ENCODE measurements at regions not wholly inside any gene's neighbourhood (a gene's known extent, or its start where the extent isn't known, plus 50 kb on each side); places are given as distances from the start of the nearest gene placed in this dataset.
A peak's percentile ranks its signal among the peaks of the same experiment; 100 is the strongest.

DNA sequence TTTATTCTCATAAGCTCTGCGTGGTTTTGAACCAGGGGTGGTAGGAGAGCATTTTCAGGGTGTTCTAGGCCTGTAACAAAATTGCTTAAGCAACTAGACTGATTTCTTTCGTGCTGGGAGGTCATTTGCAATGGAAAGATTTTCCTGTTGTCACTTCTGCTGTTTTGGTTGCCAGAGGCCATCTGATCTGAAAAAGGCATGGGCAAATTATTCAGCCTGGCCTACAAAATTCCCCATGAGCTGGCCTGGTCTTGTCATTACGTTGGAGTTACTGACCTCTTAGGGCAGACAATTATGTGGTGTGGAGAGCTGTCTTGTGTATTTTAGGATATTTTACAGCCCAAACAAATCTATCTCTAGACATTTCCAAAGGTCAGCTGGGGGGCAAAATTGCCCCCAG, 444.4 kb upstream of the DAB1 start:
- DNase-seq (ENCODE audit: low spot score) = no peak

GRCh38 chr1:57866998-57867397, 443.1 kb upstream of the DAB1 start:
- no peak for DNase-seq (ENCODE audit: low spot score)

GRCh38 chr1:57860931-57861565, 437.2 kb upstream of the DAB1 start:
- no peak for DNase-seq (ENCODE audit: low spot score)

DNA sequence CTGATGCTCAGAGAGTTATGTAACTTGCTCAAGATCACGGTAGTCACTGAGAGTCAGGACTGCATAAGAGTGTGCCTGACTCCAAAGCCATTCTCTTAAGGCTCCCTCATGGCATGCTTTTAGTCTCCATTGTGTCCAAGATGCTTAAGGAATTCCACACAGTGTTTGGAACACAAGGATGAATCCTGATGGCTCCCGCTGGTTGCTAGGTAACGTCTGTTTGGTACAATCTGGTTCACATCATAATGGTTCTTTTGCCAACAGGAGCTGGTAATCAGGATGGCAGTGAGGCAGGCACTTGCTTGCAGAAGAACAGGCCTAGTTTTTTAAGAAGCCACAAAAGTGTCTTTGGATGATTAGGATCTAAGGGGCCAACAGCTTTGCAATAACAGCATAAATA, 436.5 kb upstream of the DAB1 start:
- no peak for DNase-seq (ENCODE audit: low spot score)

DNA sequence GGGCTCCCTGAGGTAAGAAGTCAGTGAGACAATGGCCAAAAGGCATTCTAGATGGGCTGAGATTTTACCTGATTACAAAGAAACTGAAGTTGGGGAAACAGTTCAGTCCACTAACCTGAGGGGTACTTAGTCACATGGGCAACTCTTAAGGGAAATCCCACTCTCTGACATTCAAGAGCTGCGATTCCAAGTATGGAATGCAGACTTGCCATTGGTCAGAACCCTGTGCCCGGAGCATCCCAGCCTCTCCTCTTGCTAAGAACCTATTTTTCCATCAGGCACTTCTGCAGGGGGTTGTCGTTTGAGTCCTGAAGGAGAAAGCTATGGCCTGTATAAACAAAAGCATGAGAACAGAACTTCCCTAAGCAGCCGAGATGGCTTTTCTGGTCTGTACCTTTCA, 434.9 kb upstream of the DAB1 start:
- DNase-seq (ENCODE audit: low spot score) = no peak

- peak; percentile 60 for DNase-seq (ENCODE audit: low spot score)
Measured at GRCh38 chr1:57857809-57858208, 433.9 kb upstream of the DAB1 start.

DNA sequence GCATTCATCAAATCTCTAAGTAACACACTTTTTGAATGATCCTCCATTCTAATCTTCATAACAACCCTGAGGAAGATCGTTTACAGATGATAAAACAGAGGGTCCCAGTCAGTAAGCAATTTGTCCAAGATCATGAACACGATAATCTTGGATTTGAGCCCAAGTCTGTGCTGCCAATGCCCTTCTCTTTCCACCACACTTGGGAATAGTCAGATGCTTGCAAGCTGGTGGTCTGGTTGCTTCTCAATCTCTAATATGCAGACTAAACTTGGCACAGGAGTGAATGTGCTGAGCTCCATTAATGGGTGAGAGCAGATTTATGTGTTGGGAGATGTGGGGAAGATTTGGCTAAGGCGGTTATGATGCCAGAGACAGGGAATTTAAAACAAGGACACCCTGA, 430.6 kb upstream of the DAB1 start:
- no peak for DNase-seq (ENCODE audit: low spot score)

GRCh38 chr1:57850176-57850940, 426.5 kb upstream of the DAB1 start:
- DNase-seq (ENCODE audit: low spot score) = no peak

GRCh38 chr1:57848406-57848805, 424.5 kb upstream of the DAB1 start:
- peak; percentile 90 for DNase-seq (ENCODE audit: low spot score)

- peak; percentile 81 for DNase-seq (ENCODE audit: low spot score)
Measured at GRCh38 chr1:57845041-57845440, 421.2 kb upstream of the DAB1 start.

- peak; percentile 43 for DNase-seq (ENCODE audit: low spot score)
Measured at GRCh38 chr1:57844382-57844980, 420.6 kb upstream of the DAB1 start.

GRCh38 chr1:57843760-57844159, 419.9 kb upstream of the DAB1 start:
- DNase-seq (ENCODE audit: low spot score) = peak; percentile 55

- no peak for DNase-seq (ENCODE audit: low spot score)
Measured at GRCh38 chr1:57839526-57839925, 415.7 kb upstream of the DAB1 start.

DNA sequence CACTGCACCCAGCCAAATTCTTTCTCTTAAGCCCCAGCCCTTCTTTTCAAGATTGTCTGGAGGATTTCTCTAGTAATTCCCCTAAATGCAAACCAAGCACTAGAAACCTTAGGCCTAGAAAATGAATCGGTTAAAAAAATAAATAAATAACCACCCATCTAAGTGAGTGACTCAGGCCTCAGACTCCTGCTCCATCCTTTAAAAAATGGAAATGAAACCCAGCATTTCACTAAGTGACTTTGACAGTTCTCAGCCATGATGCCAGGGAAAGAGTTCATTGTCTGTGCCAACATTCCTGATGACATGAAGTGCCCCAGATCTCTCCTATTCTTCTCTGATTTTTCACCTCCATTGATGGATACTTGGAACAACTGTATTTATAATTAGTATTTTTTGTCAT, 415.2 kb upstream of the DAB1 start:
- DNase-seq (ENCODE audit: low spot score) = peak; percentile 53

DNA sequence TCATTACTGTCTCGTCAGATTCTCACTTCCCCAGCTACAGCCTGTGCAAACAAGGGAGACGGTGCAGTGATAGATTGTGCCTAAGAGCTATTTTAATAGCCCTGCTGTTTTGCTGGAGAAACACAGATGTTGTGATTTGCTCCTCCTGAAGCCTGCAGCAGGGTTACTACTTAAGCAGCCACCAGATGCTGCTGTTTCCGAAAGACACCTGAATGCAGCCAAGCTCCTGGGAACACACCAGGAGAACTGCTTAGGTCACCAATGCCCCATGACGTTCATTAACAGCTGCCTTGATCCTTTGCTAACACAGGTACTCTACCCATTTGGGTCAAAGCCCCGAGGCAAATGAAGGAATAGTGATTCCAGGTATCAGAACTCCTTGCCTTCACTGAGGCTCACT, 411.8 kb upstream of the DAB1 start:
- peak; percentile 57 for DNase-seq (ENCODE audit: low spot score)

DNA sequence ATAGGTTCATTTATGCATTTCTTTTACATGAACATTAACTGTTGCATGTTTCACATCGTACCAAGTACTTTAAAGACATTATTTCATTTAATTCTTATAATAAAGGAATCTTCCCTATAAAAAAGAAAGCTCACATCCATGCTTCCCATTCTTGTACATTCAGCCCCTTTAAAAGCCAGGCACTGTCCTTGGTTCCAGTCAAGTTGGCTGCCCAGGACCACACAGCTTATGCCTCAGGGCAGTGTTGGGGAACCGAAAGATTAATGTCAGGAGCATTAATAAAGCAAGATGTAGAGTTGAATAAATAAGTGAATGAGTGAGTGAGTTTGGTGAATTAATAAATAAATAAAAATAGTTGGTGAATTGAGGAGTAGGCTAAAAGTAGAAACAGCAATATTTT, 409.4 kb upstream of the DAB1 start:
- no peak for DNase-seq (ENCODE audit: low spot score)

DNA sequence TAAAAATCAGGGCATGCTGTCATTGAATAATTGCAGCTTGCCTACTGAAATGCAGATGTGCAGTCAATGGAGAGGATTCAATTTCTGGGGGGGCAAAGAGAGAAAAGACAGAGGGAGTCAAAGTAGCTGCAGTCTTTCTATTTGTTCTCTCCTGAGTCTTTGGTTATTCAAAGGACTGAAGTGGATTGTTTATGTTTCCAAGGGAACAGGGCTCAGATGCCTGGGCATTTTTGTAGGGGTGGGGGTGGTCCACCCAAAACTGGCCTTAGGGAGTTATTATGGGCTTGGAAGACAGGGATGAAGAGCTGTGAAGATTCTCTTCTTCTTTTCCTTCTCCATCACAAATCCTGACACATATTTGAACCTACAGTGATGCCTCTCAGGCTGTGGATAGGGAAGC, 408.8 kb upstream of the DAB1 start:
- no peak for DNase-seq (ENCODE audit: low spot score)

DNA sequence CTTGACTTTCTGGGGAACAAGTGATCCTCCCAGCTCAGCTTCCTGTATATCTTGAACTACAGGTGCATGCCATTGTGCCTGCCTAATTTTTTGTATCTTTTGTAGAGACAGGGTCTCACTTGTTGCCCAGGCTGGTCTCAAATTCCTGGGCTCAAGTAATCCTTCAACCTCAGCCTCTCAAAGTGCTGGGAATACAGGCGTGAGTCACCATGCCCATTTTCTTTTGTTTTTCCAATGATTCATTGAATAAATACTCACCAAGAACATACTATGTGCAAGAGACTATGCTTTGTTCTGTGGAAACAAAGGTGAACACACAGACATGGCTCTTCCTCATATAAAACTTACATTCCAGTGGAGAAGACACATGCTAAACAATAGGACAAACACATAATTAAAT, 407.8 kb upstream of the DAB1 start:
- peak; percentile 93 for DNase-seq (ENCODE audit: low spot score)

- DNase-seq (ENCODE audit: low spot score) = no peak
Measured at GRCh38 chr1:57826535-57826934, 402.7 kb upstream of the DAB1 start.

DNA sequence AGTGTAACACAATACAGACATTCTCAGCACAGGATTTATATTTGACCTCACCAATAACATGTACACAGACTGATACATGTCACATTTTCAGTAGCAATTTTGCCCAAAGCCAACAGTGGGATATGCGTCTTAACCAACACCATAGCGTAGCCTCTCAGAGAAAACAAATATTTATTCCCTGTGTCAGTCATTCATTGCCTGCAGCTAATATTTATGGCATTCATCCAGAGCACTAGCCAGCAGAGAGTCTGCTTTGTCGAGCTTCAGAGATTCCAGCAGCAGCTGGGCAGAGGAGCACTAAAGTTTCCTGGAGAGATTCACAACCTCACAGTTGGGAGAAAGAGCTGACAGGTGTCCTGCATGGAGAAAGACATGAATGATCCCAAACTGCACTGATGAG, 400.7 kb upstream of the DAB1 start:
- peak; percentile 29 for DNase-seq (ENCODE audit: low spot score)

- DNase-seq (ENCODE audit: low spot score) = no peak
Measured at GRCh38 chr1:57820356-57821095, 396.7 kb upstream of the DAB1 start.

- no peak for DNase-seq (ENCODE audit: low spot score)
Measured at GRCh38 chr1:57819893-57820292, 396.0 kb upstream of the DAB1 start.

DNA sequence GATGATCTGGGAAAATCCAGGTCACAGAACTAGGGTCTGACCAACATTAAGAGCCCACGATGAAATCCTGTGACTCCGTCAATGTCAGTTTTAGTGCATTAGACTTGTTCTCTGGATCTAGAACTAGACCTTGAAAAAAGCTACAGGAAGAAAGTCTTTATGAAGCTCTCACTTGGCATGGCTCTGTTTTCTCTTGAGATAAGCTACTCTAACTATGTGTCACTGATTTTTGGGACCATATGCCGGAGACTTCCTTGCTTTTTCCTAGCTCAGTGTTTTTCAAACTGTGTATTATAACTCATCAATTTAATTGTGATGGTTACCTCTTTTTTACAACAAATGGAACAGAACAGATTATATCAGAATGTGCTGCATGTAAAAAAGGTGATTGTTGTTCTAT, 379.7 kb upstream of the DAB1 start:
- DNase-seq (ENCODE audit: low spot score) = no peak
